HG02884 (cell line): ENCODE measurements at regions not wholly inside any gene's neighbourhood (a gene's known extent, or its start where the extent isn't known, plus 50 kb on each side); places are given as distances from the start of the nearest gene placed in this dataset.
"Not testable (repeated sequence)": the region's sequence is repeated elsewhere in the genome, so short reads cannot be mapped to it uniquely, and the experiment has no call there.

Experiments
- ATAC-seq: cut with Tn5 transposase; IDR thresholded peaks from one replicate; pipeline ENCODE4 v1.9.1; 2021; ENCODE audit warnings: mild to moderate bottlenecking, moderate library complexity; ENCODE audit not compliant: unreplicated experiment

- no peak for ATAC-seq
Observed at GRCh38 chr1:94304553-94304952, 67.2 kb upstream of the ARHGAP29 start.

GRCh38 chr1:94303005-94303404 is 65.6 kb upstream of the ARHGAP29 start:
- ATAC-seq = no peak

GRCh38 chr1:94302497-94302896 is 65.1 kb upstream of the ARHGAP29 start:
- no peak for ATAC-seq

- no peak for ATAC-seq
Observed at GRCh38 chr1:94301186-94301585, 63.8 kb upstream of the ARHGAP29 start.

- no peak for ATAC-seq
Observed at GRCh38 chr1:94300731-94301130, 63.3 kb upstream of the ARHGAP29 start.

GRCh38 chr1:94299627-94300553 is 62.5 kb upstream of the ARHGAP29 start:
- no peak for ATAC-seq

- no peak for ATAC-seq
Observed at GRCh38 chr1:94298861-94299260, 61.5 kb upstream of the ARHGAP29 start.

GRCh38 chr1:94296018-94296417 is 58.6 kb upstream of the ARHGAP29 start:
- ATAC-seq = no peak

GRCh38 chr1:94292978-94293377 is 55.6 kb upstream of the ARHGAP29 start:
- not testable (repeated sequence) for ATAC-seq

- ATAC-seq = not testable (repeated sequence)
Observed at GRCh38 chr1:94289244-94289643, 51.9 kb upstream of the ARHGAP29 start.
